Mammary epithelial cell (primary cell): ENCODE measurements at regions not wholly inside any gene's neighbourhood (a gene's known extent, or its start where the extent isn't known, plus 50 kb on each side); places are given as distances from the start of the nearest gene placed in this dataset.

Experiments
- EZH2 ChIP-seq: IDR thresholded peaks from 2 replicates; pipeline ENCODE4 v1.6.1; 2012; ENCODE audit warnings: low read length, inconsistent platforms, borderline replicate concordance
- TF ChIP-seq, protein P1 (sequence below), 2 donors: IDR thresholded peaks in 1 of 2; conservative IDR thresholded peaks in 1 of 2; 2 replicates each; pipeline ENCODE4 v1.5.1; 2011 to 2012; ENCODE audit warnings: inconsistent platforms in 2 of 2, low read length in 2 of 2, mild to moderate bottlenecking in 2 of 2, control low read depth in 1 of 2, low read depth in 1 of 2; ENCODE audit not compliant: insufficient read depth in 1 of 2; ENCODE audit errors: extremely low read depth in 1 of 2

DNA sequence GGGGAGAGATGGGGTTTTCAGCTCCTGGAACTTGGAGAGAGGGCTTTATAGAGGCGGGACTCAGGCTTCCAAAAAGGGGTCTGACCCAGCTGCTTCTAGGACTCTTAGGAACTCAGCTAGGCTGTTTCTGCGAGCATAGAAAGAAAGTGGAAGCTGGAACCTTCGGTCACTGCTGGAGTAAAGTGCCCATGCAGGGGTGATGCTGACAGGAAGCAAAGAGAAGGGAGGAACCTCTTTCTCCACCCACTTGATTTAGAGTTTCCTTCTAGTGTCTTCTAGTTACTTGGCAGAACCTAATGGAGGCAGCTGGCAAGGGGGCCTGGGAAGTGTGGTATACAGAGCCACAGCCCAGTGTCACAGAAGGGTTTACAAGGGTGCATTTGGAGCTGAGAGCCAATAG lies 283.6 kb downstream of the QKI start:
- no peak for TF ChIP-seq EZH2
- TF ChIP-seq, protein P1, sequence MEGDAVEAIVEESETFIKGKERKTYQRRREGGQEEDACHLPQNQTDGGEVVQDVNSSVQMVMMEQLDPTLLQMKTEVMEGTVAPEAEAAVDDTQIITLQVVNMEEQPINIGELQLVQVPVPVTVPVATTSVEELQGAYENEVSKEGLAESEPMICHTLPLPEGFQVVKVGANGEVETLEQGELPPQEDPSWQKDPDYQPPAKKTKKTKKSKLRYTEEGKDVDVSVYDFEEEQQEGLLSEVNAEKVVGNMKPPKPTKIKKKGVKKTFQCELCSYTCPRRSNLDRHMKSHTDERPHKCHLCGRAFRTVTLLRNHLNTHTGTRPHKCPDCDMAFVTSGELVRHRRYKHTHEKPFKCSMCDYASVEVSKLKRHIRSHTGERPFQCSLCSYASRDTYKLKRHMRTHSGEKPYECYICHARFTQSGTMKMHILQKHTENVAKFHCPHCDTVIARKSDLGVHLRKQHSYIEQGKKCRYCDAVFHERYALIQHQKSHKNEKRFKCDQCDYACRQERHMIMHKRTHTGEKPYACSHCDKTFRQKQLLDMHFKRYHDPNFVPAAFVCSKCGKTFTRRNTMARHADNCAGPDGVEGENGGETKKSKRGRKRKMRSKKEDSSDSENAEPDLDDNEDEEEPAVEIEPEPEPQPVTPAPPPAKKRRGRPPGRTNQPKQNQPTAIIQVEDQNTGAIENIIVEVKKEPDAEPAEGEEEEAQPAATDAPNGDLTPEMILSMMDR (conservative IDR thresholded peaks at IDR 0.05 in 1 of 2, IDR thresholded peaks at IDR 0.05 in 1 of 2; ENCODE audit: extremely low read depth in 1 of 2, insufficient read depth in 1 of 2, low read depth in 1 of 2, low read length in 2 of 2), result no peak
